GM12878 (cell line): ENCODE measurements at regions not wholly inside any gene's neighbourhood (a gene's known extent, or its start where the extent isn't known, plus 50 kb on each side); places are given as distances from the start of the nearest gene placed in this dataset.

Experiments
- ATAC-seq: fragments of 200-7000 bp; cut with Tn5 transposase; 3 replicates; pipeline ENCODE4 v1.9.1; 2020; ENCODE audit warnings: mild to moderate bottlenecking, moderate library complexity
- BruUV-seq: library from RNA; stranded (reverse); fragments of 400-500 nt; replicated peaks from 2 replicates; lab custom pipeline; 2021; lab: Mats Ljungman, UMichigan
- CTCF ChIA-PET: fragments of 300-600 bp; sonication (Branson Sonifier 250); formaldehyde crosslinking; extraction: SDS; loops from one replicate; lab custom pipeline; 2021; ENCODE audit warnings: inconsistent platforms; lab: Yijun Ruan, JAX
- POLR2A ChIA-PET: fragments of 350-600 bp; formaldehyde crosslinking; extraction: SDS; loops from one replicate; lab custom pipeline; 2021; ENCODE audit warnings: inconsistent platforms; lab: Charles Lee
- RAD21 ChIA-PET: fragments of 300-600 bp; sonication (Branson Sonifier 250); formaldehyde crosslinking; loops from one replicate; lab custom pipeline; 2023; ENCODE audit warnings: antibody characterized with exemption; ENCODE audit not compliant: unreplicated experiment; lab: Charles Lee
- SMC1A ChIA-PET: fragments of 300-600 bp; sonication (Branson Sonifier 250); formaldehyde crosslinking; loops from one replicate; lab custom pipeline; 2023; ENCODE audit not compliant: unreplicated experiment, uncharacterized antibody; lab: Charles Lee
- DNase-seq: peaks from one replicate; pipeline ENCODE4 v3.0.0-alpha.2; 2011; ENCODE audit warnings: low read depth, low spot score
- FAIRE-seq: peaks from 3 replicates; lab custom pipeline; 2011; peaks lifted over from hg19 to GRCh38; lab: Jason Lieb, UNC
- H2AFZ ChIP-seq: 2 replicates; pipeline ENCODE4 v1.6.0; 2011; ENCODE audit warnings: low read depth, low read length, control low read depth; ENCODE audit not compliant: control insufficient read depth
- H3K27ac ChIP-seq: 2 replicates; pipeline ENCODE4 v1.5.1; 2011; ENCODE audit warnings: control low read depth; ENCODE audit not compliant: control insufficient read depth, insufficient read depth
- H3K27me3 ChIP-seq, 2 experiments: replicated peaks in 1 of 2; 2 replicates each; pipeline versions ENCODE4 v1.6.0 to v1.6.1; 2011; ENCODE audit warnings: low read length in 1 of 2; ENCODE audit not compliant: control insufficient read depth in 2 of 2, insufficient read depth in 2 of 2
- H3K36me3 ChIP-seq, 2 experiments: 2 replicates each; pipeline ENCODE4 v1.5.1; 2011; ENCODE audit warnings: low read length in 1 of 2; ENCODE audit not compliant: control insufficient read depth in 2 of 2, insufficient read depth in 2 of 2
- H3K4me1 ChIP-seq: 2 replicates; pipeline ENCODE4 v1.6.1; 2011; ENCODE audit warnings: mild to moderate bottlenecking, low read length, moderate library complexity, mixed read lengths; ENCODE audit not compliant: control insufficient read depth, insufficient read depth
- H3K4me2 ChIP-seq: 2 replicates; pipeline ENCODE4 v1.6.0; 2011; ENCODE audit warnings: control low read depth; ENCODE audit not compliant: control insufficient read depth, insufficient read depth
- H3K4me3 ChIP-seq: fragments of 200-600 bp; sonication (generic); 2 replicates; pipeline ENCODE4 v1.5.1; 2016
- H3K79me2 ChIP-seq: 2 replicates; pipeline ENCODE4 v1.6.0; 2011; ENCODE audit warnings: low read length; ENCODE audit not compliant: control insufficient read depth, insufficient read depth
- H3K9ac ChIP-seq: 2 replicates; pipeline ENCODE4 v1.8.0; 2011; ENCODE audit warnings: low read length, control low read depth, mixed read lengths; ENCODE audit not compliant: control insufficient read depth, insufficient read depth
- H3K9me3 ChIP-seq: replicated peaks from 3 replicates; pipeline ENCODE4 v1.5.1; 2011; ENCODE audit warnings: mild to moderate bottlenecking, low read length; ENCODE audit not compliant: control insufficient read depth, insufficient read depth
- H4K20me1 ChIP-seq: 2 replicates; pipeline ENCODE4 v1.6.0; 2011; ENCODE audit not compliant: control insufficient read depth, insufficient read depth
- ATF7 ChIP-seq: fragments of 450-650 bp; IDR thresholded peaks from 2 replicates; pipeline ENCODE4 v1.6.1; 2016; ENCODE audit warnings: low read depth, mild to moderate bottlenecking
- BMI1 ChIP-seq: fragments of 450-650 bp; IDR thresholded peaks from 2 replicates; pipeline ENCODE4 v1.6.1; 2016; ENCODE audit warnings: mild to moderate bottlenecking, moderate library complexity, borderline replicate concordance
- CREM ChIP-seq: IDR thresholded peaks from 2 replicates; pipeline ENCODE4 v1.6.1; 2014; ENCODE audit warnings: antibody characterized with exemption, low read depth
- EP300 ChIP-seq, 2 experiments: fragments of 150-350 bp in 1 of 2; IDR thresholded peaks; 2 replicates each; pipeline ENCODE4 v1.6.1; 2011 to 2012; ENCODE audit warnings: low read depth in 2 of 2, low read length in 2 of 2, borderline replicate concordance in 1 of 2, improper control_type of control experiment in 1 of 2, inconsistent platforms in 1 of 2; ENCODE audit not compliant: control insufficient read depth in 1 of 2
- FOXK2 ChIP-seq: fragments of 450-650 bp; IDR thresholded peaks from 2 replicates; pipeline ENCODE4 v1.6.1; 2017; ENCODE audit warnings: mild to moderate bottlenecking, moderate library complexity
- KLF5 ChIP-seq: fragments of 450-650 bp; IDR thresholded peaks from 2 replicates; pipeline ENCODE4 v1.6.1; 2014; ENCODE audit warnings: mild to moderate bottlenecking; ENCODE audit not compliant: partially characterized antibody
- NR2C1 ChIP-seq: fragments of 450-650 bp; IDR thresholded peaks from 2 replicates; pipeline ENCODE4 v1.6.1; 2017; ENCODE audit warnings: antibody characterized with exemption, mild to moderate bottlenecking, moderate library complexity
- NR2F1 ChIP-seq: fragments of 450-650 bp; conservative IDR thresholded peaks from 2 replicates; pipeline ENCODE4 v1.6.1; 2017; ENCODE audit warnings: mild to moderate bottlenecking
- POLR2AphosphoS2 ChIP-seq: IDR thresholded peaks from 2 replicates; pipeline ENCODE4 v1.6.1; 2011; ENCODE audit warnings: low read depth, mild to moderate bottlenecking, low read length, improper control_type of control experiment, moderate library complexity
- RCOR1 ChIP-seq: conservative IDR thresholded peaks from 2 replicates; pipeline ENCODE4 v1.6.1; 2012; ENCODE audit warnings: low read depth, low read length, improper control_type of control experiment
- SRF ChIP-seq, 2 experiments: IDR thresholded peaks; 2 replicates each; pipeline ENCODE4 v1.6.1; 2011; ENCODE audit warnings: low read depth in 2 of 2, low read length in 2 of 2, mild to moderate bottlenecking in 1 of 2, moderate library complexity in 1 of 2
- SUPT20H ChIP-seq: IDR thresholded peaks from 2 replicates; pipeline ENCODE4 v1.6.1; 2011; ENCODE audit warnings: low read depth, mild to moderate bottlenecking, low read length, moderate library complexity, borderline replicate concordance; ENCODE audit not compliant: control insufficient read depth
- ZNF687 ChIP-seq: fragments of 450-650 bp; IDR thresholded peaks from 2 replicates; pipeline ENCODE4 v1.6.1; 2017; ENCODE audit warnings: mild to moderate bottlenecking, moderate library complexity
- ZZZ3 ChIP-seq: IDR thresholded peaks from 2 replicates; pipeline ENCODE4 v1.6.1; 2011; ENCODE audit warnings: low read depth; ENCODE audit not compliant: control insufficient read depth, insufficient read length
- WGBS: methylation state at CpG from one replicate; pipeline ENCODE4 v1.1.6; 2016; ENCODE audit warnings: low lambda C conversion rate; ENCODE audit not compliant: insufficient replicate concordance, insufficient coverage; ENCODE audit errors: missing lambda C conversion rate; 5-methylcytosine and 5-hydroxymethylcytosine counted together
- in situ Hi-C: fragments of 300-500 bp; cut with MboI; formaldehyde crosslinking; loops from 9 replicates; pipeline ENCODE4 v1.14.3; 2018; ENCODE audit warnings: mixed read lengths
- intact Hi-C: fragments of 100-400 bp; cut with micrococcal nuclease; formaldehyde crosslinking; loops from one replicate; pipeline ENCODE4 v1.14.2; 2022; ENCODE audit not compliant: unreplicated experiment

DNA sequence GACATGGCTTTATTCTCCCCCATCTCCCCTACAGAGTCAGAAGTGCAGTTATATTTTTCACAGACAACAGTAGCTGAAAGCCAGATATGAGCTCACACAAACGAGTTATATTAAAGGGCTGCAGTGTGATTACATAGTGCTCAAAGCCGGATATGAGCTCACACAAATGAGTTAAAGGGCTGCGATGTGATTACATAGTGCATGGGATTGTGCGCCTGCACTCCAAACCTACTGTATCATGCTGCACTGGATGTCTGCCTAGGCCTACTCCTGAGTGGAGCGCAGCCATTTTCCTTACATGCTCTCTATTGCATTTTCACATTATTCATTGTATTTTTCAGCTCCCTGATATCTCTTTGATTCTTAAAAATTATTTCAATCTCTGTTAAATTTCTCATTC, 414.6 kb upstream of the LARGE1 start:
- FAIRE-seq (no peak), ATAC-seq (no peak), DNase-seq (no peak)
- H3K27ac ChIP-seq, result no peak overlapping the region
- WGBS, result 51% methylated on average over 5 of the region's 5 CpGs
- no peaks in the 10 kb centered on the region for H4K20me1 ChIP-seq
- H3K9ac ChIP-seq, result no peak overlapping the region
- no peak overlapping the region for H3K4me2 ChIP-seq
- in situ Hi-C loops (no loop called here), intact Hi-C loops (no loop called here)
- SMC1A ChIA-PET, result no interaction called here
- H3K79me2 ChIP-seq, result no peaks in the 10 kb centered on the region
- H3K4me1 ChIP-seq, result no peaks in the 10 kb centered on the region
- no peak for TF ChIP-seq EP300 (IDR thresholded peaks at IDR 0.05; ENCODE audit: borderline replicate concordance in 1 of 2, control insufficient read depth in 1 of 2, low read depth in 2 of 2, low read length in 2 of 2)
- TF ChIP-seq ZNF687, result no peak
- TF ChIP-seq ZZZ3, result no peak
- no peak for TF ChIP-seq SRF (IDR thresholded peaks at IDR 0.05; ENCODE audit: low read depth in 2 of 2, low read length in 2 of 2)
- TF ChIP-seq NR2F1, result no peak
- TF ChIP-seq ATF7, result no peak
- TF ChIP-seq FOXK2, result no peak
- TF ChIP-seq RCOR1, result no peak
- TF ChIP-seq CREM, result no peak
- no peak for TF ChIP-seq BMI1
- TF ChIP-seq KLF5, result no peak
- TF ChIP-seq SUPT20H, result no peak
- no peak for TF ChIP-seq POLR2AphosphoS2
- TF ChIP-seq NR2C1, result no peak
- no peak overlapping the region for H2AFZ ChIP-seq
- CTCF ChIA-PET, result no interaction called here
- RAD21 ChIA-PET, result no interaction called here
- H3K9me3 ChIP-seq, result no peaks in the 10 kb centered on the region; the same call in 2 of the 3 replicates
- BruUV-seq, result no TSS peak
- H3K4me3 ChIP-seq, result no peak overlapping the region
- POLR2A ChIA-PET, result no interaction called here
- no peaks in the 10 kb centered on the region for H3K27me3 ChIP-seq
- H3K36me3 ChIP-seq, result no peaks in the 10 kb centered on the region
